GM12878 (cell line): ENCODE measurements at regions not wholly inside any gene's neighbourhood (a gene's known extent, or its start where the extent isn't known, plus 50 kb on each side); places are given as distances from the start of the nearest gene placed in this dataset.

Experiments used
- ATAC-seq: fragments of 200-7000 bp; cut with Tn5 transposase; 3 replicates; pipeline ENCODE4 v1.9.1; 2020; ENCODE audit warnings: mild to moderate bottlenecking, moderate library complexity
- BruUV-seq: library from RNA; stranded (reverse); fragments of 400-500 nt; replicated peaks from 2 replicates; lab custom pipeline; 2021; lab: Mats Ljungman, UMichigan
- CTCF ChIA-PET: fragments of 300-600 bp; sonication (Branson Sonifier 250); formaldehyde crosslinking; extraction: SDS; loops from one replicate; lab custom pipeline; 2021; ENCODE audit warnings: inconsistent platforms; lab: Yijun Ruan, JAX
- POLR2A ChIA-PET: fragments of 350-600 bp; formaldehyde crosslinking; extraction: SDS; loops from one replicate; lab custom pipeline; 2021; ENCODE audit warnings: inconsistent platforms; lab: Charles Lee
- RAD21 ChIA-PET: fragments of 300-600 bp; sonication (Branson Sonifier 250); formaldehyde crosslinking; loops from one replicate; lab custom pipeline; 2023; ENCODE audit warnings: antibody characterized with exemption; ENCODE audit not compliant: unreplicated experiment; lab: Charles Lee
- SMC1A ChIA-PET: fragments of 300-600 bp; sonication (Branson Sonifier 250); formaldehyde crosslinking; loops from one replicate; lab custom pipeline; 2023; ENCODE audit not compliant: unreplicated experiment, uncharacterized antibody; lab: Charles Lee
- DNase-seq: peaks from one replicate; pipeline ENCODE4 v3.0.0-alpha.2; 2011; ENCODE audit warnings: low read depth, low spot score
- FAIRE-seq: peaks from 3 replicates; lab custom pipeline; 2011; peaks lifted over from hg19 to GRCh38; lab: Jason Lieb, UNC
- H2AFZ ChIP-seq: 2 replicates; pipeline ENCODE4 v1.6.0; 2011; ENCODE audit warnings: low read depth, low read length, control low read depth; ENCODE audit not compliant: control insufficient read depth
- H3K27ac ChIP-seq: 2 replicates; pipeline ENCODE4 v1.5.1; 2011; ENCODE audit warnings: control low read depth; ENCODE audit not compliant: control insufficient read depth, insufficient read depth
- H3K27me3 ChIP-seq, 2 experiments: replicated peaks in 1 of 2; 2 replicates each; pipeline versions ENCODE4 v1.6.0 to v1.6.1; 2011; ENCODE audit warnings: low read length in 1 of 2; ENCODE audit not compliant: control insufficient read depth in 2 of 2, insufficient read depth in 2 of 2
- H3K36me3 ChIP-seq, 2 experiments: 2 replicates each; pipeline ENCODE4 v1.5.1; 2011; ENCODE audit warnings: low read length in 1 of 2; ENCODE audit not compliant: control insufficient read depth in 2 of 2, insufficient read depth in 2 of 2
- H3K4me1 ChIP-seq: 2 replicates; pipeline ENCODE4 v1.6.1; 2011; ENCODE audit warnings: mild to moderate bottlenecking, low read length, moderate library complexity, mixed read lengths; ENCODE audit not compliant: control insufficient read depth, insufficient read depth
- H3K4me2 ChIP-seq: 2 replicates; pipeline ENCODE4 v1.6.0; 2011; ENCODE audit warnings: control low read depth; ENCODE audit not compliant: control insufficient read depth, insufficient read depth
- H3K4me3 ChIP-seq: fragments of 200-600 bp; sonication (generic); 2 replicates; pipeline ENCODE4 v1.5.1; 2016
- H3K79me2 ChIP-seq: 2 replicates; pipeline ENCODE4 v1.6.0; 2011; ENCODE audit warnings: low read length; ENCODE audit not compliant: control insufficient read depth, insufficient read depth
- H3K9ac ChIP-seq: 2 replicates; pipeline ENCODE4 v1.8.0; 2011; ENCODE audit warnings: low read length, control low read depth, mixed read lengths; ENCODE audit not compliant: control insufficient read depth, insufficient read depth
- H3K9me3 ChIP-seq: replicated peaks from 3 replicates; pipeline ENCODE4 v1.5.1; 2011; ENCODE audit warnings: mild to moderate bottlenecking, low read length; ENCODE audit not compliant: control insufficient read depth, insufficient read depth
- H4K20me1 ChIP-seq: 2 replicates; pipeline ENCODE4 v1.6.0; 2011; ENCODE audit not compliant: control insufficient read depth, insufficient read depth
- MTA3 ChIP-seq: IDR thresholded peaks from 2 replicates; pipeline ENCODE4 v1.6.1; 2012; ENCODE audit warnings: low read length, inconsistent platforms, borderline replicate concordance
- WGBS: methylation state at CpG from one replicate; pipeline ENCODE4 v1.1.6; 2016; ENCODE audit warnings: low lambda C conversion rate; ENCODE audit not compliant: insufficient replicate concordance, insufficient coverage; ENCODE audit errors: missing lambda C conversion rate; 5-methylcytosine and 5-hydroxymethylcytosine counted together
- in situ Hi-C: fragments of 300-500 bp; cut with MboI; formaldehyde crosslinking; loops from 9 replicates; pipeline ENCODE4 v1.14.3; 2018; ENCODE audit warnings: mixed read lengths
- intact Hi-C: fragments of 100-400 bp; cut with micrococcal nuclease; formaldehyde crosslinking; loops from one replicate; pipeline ENCODE4 v1.14.2; 2022; ENCODE audit not compliant: unreplicated experiment
- TF ChIP-seq, protein P1 (sequence below): fragments of 450-650 bp; IDR thresholded peaks from 2 replicates; pipeline ENCODE4 v1.6.1; 2017; ENCODE audit warnings: borderline replicate concordance
- TF ChIP-seq, protein P2 (sequence below): fragments of 450-650 bp; IDR thresholded peaks from 2 replicates; pipeline ENCODE4 v1.6.1; 2017; ENCODE audit warnings: low read depth, mild to moderate bottlenecking, moderate library complexity

GRCh38 chr5:57785946-57786345 is 303.3 kb upstream of the ACTBL2 start (continued):
- TF ChIP-seq, protein P1, sequence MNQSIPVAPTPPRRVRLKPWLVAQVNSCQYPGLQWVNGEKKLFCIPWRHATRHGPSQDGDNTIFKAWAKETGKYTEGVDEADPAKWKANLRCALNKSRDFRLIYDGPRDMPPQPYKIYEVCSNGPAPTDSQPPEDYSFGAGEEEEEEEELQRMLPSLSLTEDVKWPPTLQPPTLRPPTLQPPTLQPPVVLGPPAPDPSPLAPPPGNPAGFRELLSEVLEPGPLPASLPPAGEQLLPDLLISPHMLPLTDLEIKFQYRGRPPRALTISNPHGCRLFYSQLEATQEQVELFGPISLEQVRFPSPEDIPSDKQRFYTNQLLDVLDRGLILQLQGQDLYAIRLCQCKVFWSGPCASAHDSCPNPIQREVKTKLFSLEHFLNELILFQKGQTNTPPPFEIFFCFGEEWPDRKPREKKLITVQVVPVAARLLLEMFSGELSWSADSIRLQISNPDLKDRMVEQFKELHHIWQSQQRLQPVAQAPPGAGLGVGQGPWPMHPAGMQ = no peak

DNA sequence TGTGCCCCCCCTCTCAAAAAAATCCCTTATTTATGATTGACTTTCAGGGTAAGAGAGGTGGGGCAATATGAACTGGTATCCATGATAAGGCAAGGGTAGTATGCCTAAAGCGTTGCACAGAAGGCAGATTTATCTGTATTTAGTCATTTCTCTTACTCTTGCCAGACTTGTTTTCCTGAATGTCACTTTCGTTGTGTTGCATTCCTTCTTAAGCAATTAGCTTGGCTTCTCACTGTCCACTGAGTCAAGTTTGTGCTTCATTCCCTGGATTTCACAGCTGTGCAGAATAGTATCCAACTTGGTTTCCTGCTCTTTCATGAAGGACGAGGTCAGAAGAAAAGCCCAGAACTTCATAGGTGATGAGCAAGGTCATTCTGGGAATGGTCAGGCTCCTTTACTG is 301.5 kb upstream of the ACTBL2 start:
- Histone ChIP-seq H3K9ac (no peak overlapping the region), H3K27ac (no peak overlapping the region), H4K20me1 (no peaks in the 10 kb centered on the region), H2AFZ (no peak overlapping the region), H3K9me3 (no peaks in the 10 kb centered on the region), H3K4me2 (no peak overlapping the region), H3K79me2 (no peaks in the 10 kb centered on the region), H3K36me3 (no peaks in the 10 kb centered on the region), H3K27me3 (peaks cover 0 to 2% of the 10 kb centered on the region in 2 experiments; a peak in 1 of 4 replicates), H3K4me3 (no peak overlapping the region), H3K4me1 (no peaks in the 10 kb centered on the region)
- RAD21 ChIA-PET = no interaction called here
- TF ChIP-seq MTA3 = no peak
- TF ChIP-seq, protein P2, sequence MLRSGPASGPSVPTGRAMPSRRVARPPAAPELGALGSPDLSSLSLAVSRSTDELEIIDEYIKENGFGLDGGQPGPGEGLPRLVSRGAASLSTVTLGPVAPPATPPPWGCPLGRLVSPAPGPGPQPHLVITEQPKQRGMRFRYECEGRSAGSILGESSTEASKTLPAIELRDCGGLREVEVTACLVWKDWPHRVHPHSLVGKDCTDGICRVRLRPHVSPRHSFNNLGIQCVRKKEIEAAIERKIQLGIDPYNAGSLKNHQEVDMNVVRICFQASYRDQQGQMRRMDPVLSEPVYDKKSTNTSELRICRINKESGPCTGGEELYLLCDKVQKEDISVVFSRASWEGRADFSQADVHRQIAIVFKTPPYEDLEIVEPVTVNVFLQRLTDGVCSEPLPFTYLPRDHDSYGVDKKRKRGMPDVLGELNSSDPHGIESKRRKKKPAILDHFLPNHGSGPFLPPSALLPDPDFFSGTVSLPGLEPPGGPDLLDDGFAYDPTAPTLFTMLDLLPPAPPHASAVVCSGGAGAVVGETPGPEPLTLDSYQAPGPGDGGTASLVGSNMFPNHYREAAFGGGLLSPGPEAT = no peak
- WGBS = 10% methylated on average over 3 of the region's 3 CpGs
- DNase-seq (no peak), ATAC-seq (no peak), FAIRE-seq (no peak)
- POLR2A ChIA-PET = no interaction called here
- CTCF ChIA-PET = no interaction called here
- no TSS peak for BruUV-seq
- intact Hi-C loops = no loop called here
- SMC1A ChIA-PET = no interaction called here
- in situ Hi-C loops = loop anchor here (5.0 to 25.0 kb wide), 2 partner anchors 673 to 1053 kb away; no protein-coding TSS in a partner anchor
